Effector memory CD8-positive, alpha-beta T cell (primary cell): ENCODE measurements at regions not wholly inside any gene's neighbourhood (a gene's known extent, or its start where the extent isn't known, plus 50 kb on each side); places are given as distances from the start of the nearest gene placed in this dataset.

Source experiments
- ATAC-seq: fragments of 150-1000 bp; cut with Tn5 transposase; replicated peaks from 2 replicates; pipeline ENCODE4 v1.10.0; 2021; ENCODE audit warnings: mild to moderate bottlenecking, moderate library complexity
- DNase-seq, 3 experiments: peaks; one replicate each; pipeline ENCODE4 v3.0.0; 2021
- H3K27ac Mint-ChIP-seq, 2 donors: one replicate each; pipeline ENCODE4 v1.8.0; 2022; ENCODE audit warnings: mild to moderate bottlenecking in 2 of 2, mixed read lengths in 2 of 2, moderate library complexity in 2 of 2
- H3K27me3 Mint-ChIP-seq, 2 donors: one replicate each; pipeline ENCODE4 v1.8.0; 2022; ENCODE audit warnings: mixed read lengths in 2 of 2
- H3K36me3 Mint-ChIP-seq: one replicate; pipeline ENCODE4 v1.8.0; 2022; ENCODE audit warnings: mild to moderate bottlenecking, moderate library complexity, mixed read lengths; ENCODE audit not compliant: insufficient read depth
- H3K4me1 Mint-ChIP-seq, 2 donors: one replicate each; pipeline ENCODE4 v1.8.0; 2022; ENCODE audit warnings: low read depth in 2 of 2, mixed read lengths in 2 of 2
- H3K4me3 Mint-ChIP-seq, 2 donors: one replicate each; pipeline ENCODE4 v1.8.0; 2022; ENCODE audit warnings: mild to moderate bottlenecking in 2 of 2, mixed read lengths in 2 of 2, moderate library complexity in 2 of 2
- H3K9me3 Mint-ChIP-seq, 2 donors: one replicate each; pipeline ENCODE4 v1.8.0; 2022; ENCODE audit warnings: mixed read lengths in 2 of 2

DNA sequence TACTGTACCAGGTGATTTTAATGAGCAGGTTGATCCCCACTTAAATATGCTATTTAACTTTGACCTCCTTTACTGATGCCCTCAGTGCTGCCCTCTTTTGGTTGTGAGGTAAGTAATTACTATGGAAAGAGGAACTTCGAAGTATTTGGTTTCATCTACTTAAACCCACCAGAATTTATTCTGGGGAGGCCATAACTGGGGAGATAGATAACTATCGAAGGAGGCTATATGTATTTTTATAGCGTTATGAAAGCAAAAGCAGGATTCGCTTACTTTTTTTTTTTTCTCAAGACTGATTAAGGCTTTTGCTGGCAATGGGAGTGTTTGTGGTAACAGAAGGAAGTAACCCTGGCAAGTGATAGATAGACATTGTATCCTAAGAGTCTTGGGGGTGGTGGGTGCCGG, 168.9 kb upstream of the CENPW start:
- DNase-seq (peak in 2 of 3 experiments; percentile 1 to 2), ATAC-seq (peak; percentile 29)
- Mint-ChIP-seq H3K36me3 (no peaks in the 10 kb centered on the region), H3K27ac (peak overlapping the region in 1 of 2 donors; percentile 39), H3K4me3 (peak overlapping the region in 1 of 2 donors; percentile 53), H3K27me3 (no peaks in the 10 kb centered on the region), H3K9me3 (no peaks in the 10 kb centered on the region), H3K4me1 (peaks cover 3 to 6% of the 10 kb centered on the region in 2 donors)

DNA sequence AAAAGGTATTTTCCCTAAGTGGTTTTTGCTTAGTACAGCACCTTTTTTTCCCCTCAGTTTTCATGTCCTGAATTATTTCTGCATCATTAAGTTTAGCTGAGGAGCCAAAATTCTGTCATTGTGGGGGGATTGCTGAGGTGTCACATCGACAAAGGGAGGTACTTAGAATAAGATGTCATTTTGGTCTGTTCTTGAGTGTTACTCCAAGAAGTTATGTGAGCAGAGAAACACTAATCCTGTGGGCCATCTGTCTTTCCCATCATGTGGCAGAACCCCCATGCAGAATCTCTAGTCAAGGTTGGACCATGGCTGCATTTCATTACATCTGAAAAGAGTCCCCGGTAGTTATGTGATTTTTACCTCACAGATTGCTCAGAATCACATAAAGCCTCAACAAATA, 167.8 kb upstream of the CENPW start:
- H3K9me3 Mint-ChIP-seq, result no peaks in the 10 kb centered on the region
- H3K4me1 Mint-ChIP-seq, result peaks cover 3 to 6% of the 10 kb centered on the region in 2 donors
- H3K4me3 Mint-ChIP-seq, result no peak overlapping the region
- H3K27ac Mint-ChIP-seq, result no peak overlapping the region
- DNase-seq, result no peak
- no peaks in the 10 kb centered on the region for H3K36me3 Mint-ChIP-seq
- no peak for ATAC-seq
- H3K27me3 Mint-ChIP-seq, result no peaks in the 10 kb centered on the region

DNA sequence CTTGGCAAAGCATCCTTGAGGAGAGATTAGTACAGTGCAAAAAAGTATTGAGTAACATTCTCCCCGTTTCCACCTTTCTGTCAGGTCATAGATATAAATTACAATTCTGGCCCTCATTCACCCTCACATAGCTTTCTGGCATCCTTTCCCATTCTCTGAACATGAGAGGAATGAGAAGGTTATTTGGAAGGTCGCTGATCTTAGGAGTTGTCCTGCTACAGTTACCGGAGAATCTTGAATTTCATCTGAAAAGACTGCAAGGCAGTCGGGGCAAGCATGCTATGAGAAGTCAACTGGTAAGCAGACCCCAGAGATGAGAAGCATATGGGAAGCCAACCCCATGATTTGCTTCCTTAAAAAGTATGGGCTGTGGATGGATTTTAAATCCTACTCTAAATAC, 166.7 kb upstream of the CENPW start:
- H3K36me3 Mint-ChIP-seq, result no peaks in the 10 kb centered on the region
- DNase-seq (no peak), ATAC-seq (no peak)
- no peak overlapping the region for H3K4me3 Mint-ChIP-seq
- H3K27me3 Mint-ChIP-seq, result no peaks in the 10 kb centered on the region
- H3K27ac Mint-ChIP-seq, result peak overlapping the region in 1 of 2 donors; percentile 7
- H3K4me1 Mint-ChIP-seq, result peaks cover 3 to 6% of the 10 kb centered on the region in 2 donors
- H3K9me3 Mint-ChIP-seq, result no peaks in the 10 kb centered on the region

DNA sequence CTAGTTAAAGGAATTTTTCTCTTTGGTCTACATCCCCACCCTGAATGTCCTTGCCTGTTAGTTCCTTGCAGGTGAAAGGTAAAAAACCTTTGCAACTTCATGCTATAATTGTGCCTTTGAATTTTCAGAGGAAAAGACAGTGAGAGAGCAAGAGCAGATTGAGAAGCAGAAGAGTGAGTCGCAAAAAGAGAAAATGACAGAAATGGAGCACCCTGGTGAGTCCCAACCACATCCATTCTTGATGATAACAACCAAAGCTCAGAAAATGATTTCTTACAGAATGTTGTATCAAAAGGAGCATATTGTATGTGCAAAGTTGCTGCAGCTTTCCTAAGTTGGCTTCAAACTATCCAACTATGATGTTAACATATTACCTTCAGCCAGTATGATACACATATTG, 165.2 kb upstream of the CENPW start:
- Mint-ChIP-seq H3K4me3 (no peak overlapping the region), H3K4me1 (peaks cover 3 to 6% of the 10 kb centered on the region in 2 donors), H3K9me3 (no peaks in the 10 kb centered on the region), H3K36me3 (no peaks in the 10 kb centered on the region), H3K27ac (no peak overlapping the region), H3K27me3 (no peaks in the 10 kb centered on the region)
- no peak for ATAC-seq
- no peak for DNase-seq

DNA sequence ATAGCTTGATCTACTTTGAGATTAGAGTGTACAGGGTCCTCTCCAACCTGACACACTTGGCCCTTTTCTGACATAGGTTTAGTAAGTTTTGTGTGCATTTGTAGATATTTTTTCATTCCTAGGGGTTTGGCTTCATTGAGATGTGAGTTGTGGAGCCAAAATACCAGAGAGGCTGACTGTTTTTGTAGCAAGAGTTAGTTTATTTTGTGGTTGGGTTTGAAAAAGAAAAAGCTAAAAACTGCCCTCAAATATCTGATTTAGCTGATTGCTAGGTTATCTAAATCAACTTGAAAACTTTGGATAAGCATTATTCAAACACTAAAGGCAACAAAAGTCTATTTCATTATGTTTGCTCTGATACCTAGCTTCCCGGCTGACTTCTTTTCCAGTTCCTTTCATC, 164.7 kb upstream of the CENPW start:
- Mint-ChIP-seq H3K9me3 (no peaks in the 10 kb centered on the region), H3K27me3 (no peaks in the 10 kb centered on the region), H3K4me3 (no peak overlapping the region), H3K27ac (no peak overlapping the region), H3K36me3 (no peaks in the 10 kb centered on the region), H3K4me1 (peaks cover 3 to 6% of the 10 kb centered on the region in 2 donors)
- DNase-seq, result no peak
- no peak for ATAC-seq

DNA sequence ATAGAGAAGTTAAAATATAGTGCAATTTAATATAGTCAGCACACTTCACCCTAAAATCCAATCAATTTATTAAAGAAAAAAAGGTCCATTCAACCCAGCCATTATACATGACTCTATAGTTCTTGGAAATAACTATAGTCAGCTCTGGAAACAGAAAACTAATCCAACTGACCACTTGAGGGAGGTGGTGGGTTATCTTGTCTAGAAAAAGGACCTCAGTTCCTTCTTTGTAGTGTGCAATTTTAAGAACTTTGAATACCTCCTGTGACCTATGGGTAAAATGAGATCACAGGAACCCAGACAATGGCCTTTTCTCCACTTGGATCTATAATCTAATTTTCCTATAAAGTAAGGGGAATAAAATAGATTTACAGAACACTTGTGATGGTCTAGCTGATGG, 163.6 kb upstream of the CENPW start:
- Mint-ChIP-seq H3K27me3 (no peaks in the 10 kb centered on the region), H3K4me3 (no peak overlapping the region), H3K36me3 (no peaks in the 10 kb centered on the region), H3K4me1 (peaks cover 0 to 1% of the 10 kb centered on the region in 2 donors), H3K9me3 (no peaks in the 10 kb centered on the region), H3K27ac (no peak overlapping the region)
- DNase-seq, result no peak
- ATAC-seq, result no peak

DNA sequence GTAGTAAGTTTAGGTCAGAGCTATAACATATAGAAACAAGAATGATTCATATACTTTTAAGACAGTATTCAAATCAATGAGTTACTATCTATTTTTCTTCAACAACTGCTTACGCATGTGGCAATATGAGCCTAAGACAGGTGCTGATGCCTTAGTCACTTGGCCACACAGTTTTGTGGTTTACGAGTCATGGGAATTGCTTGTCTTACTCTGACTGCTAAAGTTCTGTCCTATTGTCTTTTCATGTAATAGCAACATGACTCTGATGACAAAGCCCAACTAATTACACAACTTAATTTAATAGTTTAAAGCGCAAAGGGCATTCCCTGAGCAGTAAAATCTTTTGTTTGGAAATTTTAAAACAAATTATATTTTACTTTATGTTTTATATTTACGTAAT, 159.3 kb upstream of the CENPW start:
- H3K27me3 Mint-ChIP-seq, result no peaks in the 10 kb centered on the region
- no peak overlapping the region for H3K4me3 Mint-ChIP-seq
- DNase-seq (no peak), ATAC-seq (no peak)
- H3K27ac Mint-ChIP-seq, result no peak overlapping the region
- no peaks in the 10 kb centered on the region for H3K36me3 Mint-ChIP-seq
- H3K4me1 Mint-ChIP-seq, result no peaks in the 10 kb centered on the region
- no peaks in the 10 kb centered on the region for H3K9me3 Mint-ChIP-seq

DNA sequence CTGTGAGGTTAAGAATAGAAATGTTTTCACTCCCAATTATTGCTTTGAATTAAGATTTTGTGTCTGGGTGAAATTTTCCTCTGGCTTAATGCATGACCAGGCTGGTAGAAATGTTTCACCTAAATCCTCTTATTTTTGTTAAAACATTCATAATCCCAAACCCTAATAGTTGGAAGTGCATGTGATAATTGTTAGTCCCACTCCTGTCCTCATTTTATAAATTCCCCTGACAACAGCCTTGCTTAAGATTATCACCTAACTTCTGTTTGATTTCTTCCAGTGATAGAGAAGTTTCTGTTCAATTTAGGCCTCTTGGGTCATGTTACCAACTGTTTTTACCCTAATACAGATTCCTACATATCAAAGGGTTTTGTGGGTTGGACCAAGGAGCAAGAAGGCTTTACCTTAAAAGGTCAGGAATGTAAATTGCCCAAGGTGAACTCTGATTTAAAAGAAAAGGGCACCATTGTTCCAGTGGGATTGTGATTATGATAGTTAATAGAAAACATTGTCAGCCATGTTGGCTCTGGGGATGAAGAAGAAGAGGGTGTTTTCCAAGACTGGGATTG, 158.7 kb upstream of the CENPW start:
- DNase-seq (no peak), ATAC-seq (no peak)
- Mint-ChIP-seq H3K27ac (no peak overlapping the region), H3K4me3 (no peak overlapping the region), H3K4me1 (no peaks in the 10 kb centered on the region), H3K27me3 (no peaks in the 10 kb centered on the region), H3K9me3 (no peaks in the 10 kb centered on the region), H3K36me3 (no peaks in the 10 kb centered on the region)

DNA sequence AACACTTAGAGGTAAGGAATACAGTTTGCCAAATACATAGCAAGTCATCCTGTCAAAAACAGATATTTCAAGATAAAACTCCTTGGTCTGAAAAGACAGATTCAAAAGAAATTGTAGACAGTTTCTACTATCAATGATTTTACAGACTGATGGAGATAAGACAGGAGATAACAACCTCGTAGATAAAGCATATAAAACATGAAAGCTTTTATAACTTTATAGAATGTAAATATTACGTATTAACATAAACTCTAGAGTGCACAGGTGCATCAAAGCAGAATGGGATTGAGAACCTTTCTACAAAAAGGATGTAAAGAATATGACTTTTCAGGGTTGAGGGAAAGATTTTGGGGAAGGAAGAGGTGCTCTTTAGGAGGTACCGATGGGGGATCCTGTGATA, 158.0 kb upstream of the CENPW start:
- no peak for DNase-seq
- Mint-ChIP-seq H3K27ac (no peak overlapping the region), H3K9me3 (no peaks in the 10 kb centered on the region), H3K27me3 (no peaks in the 10 kb centered on the region), H3K36me3 (no peaks in the 10 kb centered on the region), H3K4me3 (no peak overlapping the region), H3K4me1 (no peaks in the 10 kb centered on the region)
- no peak for ATAC-seq

DNA sequence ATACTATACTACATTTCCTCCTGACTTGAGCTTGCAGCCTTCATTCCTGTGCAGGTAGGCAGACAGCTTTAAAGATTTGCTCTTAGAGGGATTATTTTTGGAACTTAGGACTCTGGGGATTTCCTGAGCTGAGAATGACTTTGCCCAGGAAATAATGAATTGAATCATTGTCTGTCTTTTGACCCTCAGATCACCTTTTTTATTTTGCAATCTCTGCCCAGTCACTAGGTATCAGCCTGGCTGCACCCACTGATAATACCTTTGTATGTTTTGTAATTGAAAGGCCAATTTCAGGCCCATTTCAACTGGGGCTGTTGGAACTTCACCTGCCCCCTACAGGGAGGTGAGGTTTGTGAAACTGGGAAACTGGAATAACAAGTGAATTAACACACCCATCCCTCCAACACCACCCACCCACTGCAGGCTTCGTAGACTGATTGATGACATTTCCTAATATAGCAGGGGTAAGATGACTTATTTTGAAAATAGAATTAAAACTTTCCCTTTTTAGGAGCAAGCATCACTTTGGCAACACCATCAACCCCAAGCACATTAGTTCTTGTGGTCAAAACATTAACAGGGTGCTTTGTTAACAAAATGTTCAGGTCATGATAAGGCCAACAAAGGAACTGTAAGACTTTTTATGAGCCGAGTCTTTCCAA, 157.1 kb upstream of the CENPW start:
- H3K27me3 Mint-ChIP-seq, result no peaks in the 10 kb centered on the region
- DNase-seq (no peak), ATAC-seq (no peak)
- H3K9me3 Mint-ChIP-seq, result no peaks in the 10 kb centered on the region
- H3K4me3 Mint-ChIP-seq, result no peak overlapping the region
- no peaks in the 10 kb centered on the region for H3K4me1 Mint-ChIP-seq
- no peak overlapping the region for H3K27ac Mint-ChIP-seq
- H3K36me3 Mint-ChIP-seq, result no peaks in the 10 kb centered on the region

DNA sequence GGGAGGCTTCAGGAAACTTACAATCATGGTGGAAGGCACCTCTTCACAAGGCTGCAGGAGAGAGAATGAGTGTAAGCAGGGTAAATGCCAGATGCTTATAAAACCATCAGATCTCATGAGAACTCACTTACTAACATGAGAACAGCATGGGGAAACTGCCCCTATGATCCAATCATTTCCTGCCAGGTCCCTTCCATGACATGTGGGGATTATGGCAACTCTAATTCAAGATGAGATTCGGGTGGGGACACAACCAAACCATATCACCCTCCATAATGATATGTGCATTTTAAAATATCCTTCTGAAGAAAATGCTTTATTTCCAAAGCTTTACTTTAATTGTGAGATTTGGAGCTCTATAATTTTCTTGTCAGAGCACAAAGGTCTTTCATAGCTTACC, 154.1 kb upstream of the CENPW start:
- ATAC-seq, result no peak
- Mint-ChIP-seq H3K9me3 (no peaks in the 10 kb centered on the region), H3K4me1 (no peaks in the 10 kb centered on the region), H3K4me3 (no peak overlapping the region), H3K36me3 (no peaks in the 10 kb centered on the region), H3K27me3 (no peaks in the 10 kb centered on the region), H3K27ac (no peak overlapping the region)
- DNase-seq, result no peak

DNA sequence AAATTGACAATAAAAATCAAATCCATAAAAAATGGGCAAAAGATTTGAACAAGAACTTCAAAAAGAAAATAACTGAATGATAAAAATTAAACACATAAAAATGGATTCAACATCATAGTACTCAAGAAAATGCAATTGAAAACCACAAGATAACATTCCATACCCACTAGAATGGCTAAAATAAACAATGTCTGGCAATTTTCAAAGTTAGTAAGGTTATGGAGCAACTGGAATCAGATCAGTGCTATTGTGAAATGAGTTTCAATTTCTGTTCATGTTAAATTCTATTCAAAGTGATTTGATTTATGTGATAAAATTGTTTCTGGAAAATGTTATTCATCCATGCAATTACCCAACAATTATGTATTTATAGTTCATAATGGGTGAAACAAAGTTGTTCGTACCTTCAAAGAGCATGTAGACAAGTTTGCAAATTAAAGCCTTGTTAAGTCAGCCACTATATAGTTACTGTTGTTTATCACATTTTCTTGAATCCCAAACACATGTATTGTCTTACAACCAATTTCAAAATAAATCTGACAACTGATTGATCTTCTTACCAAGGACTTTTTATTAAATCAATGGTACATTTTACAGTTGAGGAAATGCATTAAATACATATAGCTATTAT, 151.5 kb upstream of the CENPW start:
- Mint-ChIP-seq H3K4me1 (no peaks in the 10 kb centered on the region), H3K36me3 (no peaks in the 10 kb centered on the region), H3K9me3 (no peaks in the 10 kb centered on the region), H3K27ac (no peak overlapping the region), H3K27me3 (no peaks in the 10 kb centered on the region), H3K4me3 (no peak overlapping the region)
- DNase-seq, result no peak
- ATAC-seq, result no peak

DNA sequence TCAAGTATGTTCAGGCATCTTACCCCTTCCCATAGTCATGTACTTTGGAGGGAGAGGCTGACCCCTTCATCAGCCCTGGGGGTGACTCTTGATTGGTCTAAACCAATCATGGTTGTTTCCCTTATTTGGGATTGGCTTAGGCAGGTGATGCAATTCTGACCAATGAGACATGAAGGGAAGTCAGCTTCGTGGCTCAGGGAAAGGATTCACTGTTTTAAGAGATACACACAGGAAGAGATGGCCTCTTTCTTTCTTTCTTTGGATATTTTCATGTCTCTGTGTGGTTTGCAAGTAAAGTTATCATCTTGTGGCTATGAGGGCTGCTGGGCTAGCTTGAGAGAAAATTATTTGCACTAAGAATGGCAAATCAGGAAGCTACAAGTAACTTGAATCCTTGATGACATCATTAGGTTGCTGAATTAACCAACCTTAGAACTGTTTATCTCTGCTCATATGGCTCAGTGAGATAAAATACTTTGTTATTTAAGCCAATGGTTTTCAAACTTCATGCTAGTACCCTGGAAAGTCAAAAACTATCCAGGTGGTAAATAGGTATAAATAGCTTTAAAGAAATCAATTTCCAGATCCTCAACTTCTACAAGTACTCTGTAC, 144.2 kb upstream of the CENPW start:
- ATAC-seq, result no peak
- Mint-ChIP-seq H3K27ac (no peak overlapping the region), H3K4me1 (peaks cover 3% of the 10 kb centered on the region in 2 donors), H3K9me3 (no peaks in the 10 kb centered on the region), H3K36me3 (no peaks in the 10 kb centered on the region), H3K27me3 (no peaks in the 10 kb centered on the region), H3K4me3 (no peak overlapping the region)
- no peak for DNase-seq

DNA sequence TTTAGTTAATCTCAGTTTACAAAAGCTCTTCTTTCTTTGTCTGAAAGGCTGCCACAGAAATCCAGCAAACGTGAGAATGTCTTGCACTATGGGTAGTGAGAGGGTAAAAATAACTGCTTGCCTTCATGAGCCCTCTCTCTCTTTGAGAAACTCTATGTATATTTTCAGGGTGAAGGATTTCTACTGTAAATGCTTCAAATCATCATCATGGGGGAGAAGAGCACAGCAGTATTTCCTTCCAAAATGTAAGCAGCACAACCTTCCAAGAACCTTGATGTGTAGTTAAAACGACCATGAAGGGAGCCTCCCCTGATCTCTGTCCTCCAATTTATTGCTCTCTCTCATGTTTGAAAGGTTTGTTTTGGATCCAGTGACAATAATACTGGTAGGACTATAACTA, 141.3 kb upstream of the CENPW start:
- H3K4me3 Mint-ChIP-seq, result peak overlapping the region in 1 of 2 donors; percentile 67
- H3K27me3 Mint-ChIP-seq, result no peaks in the 10 kb centered on the region
- ATAC-seq (no peak), DNase-seq (no peak)
- no peak overlapping the region for H3K27ac Mint-ChIP-seq
- no peaks in the 10 kb centered on the region for H3K36me3 Mint-ChIP-seq
- H3K9me3 Mint-ChIP-seq, result no peaks in the 10 kb centered on the region
- peaks cover 3% of the 10 kb centered on the region in 2 donors for H3K4me1 Mint-ChIP-seq
